ENCODE measurements at regions not wholly inside any gene's neighbourhood (a gene's known extent, or its start where the extent isn't known, plus 50 kb on each side); places are given as distances from the start of the nearest gene placed in this dataset.

DNA sequence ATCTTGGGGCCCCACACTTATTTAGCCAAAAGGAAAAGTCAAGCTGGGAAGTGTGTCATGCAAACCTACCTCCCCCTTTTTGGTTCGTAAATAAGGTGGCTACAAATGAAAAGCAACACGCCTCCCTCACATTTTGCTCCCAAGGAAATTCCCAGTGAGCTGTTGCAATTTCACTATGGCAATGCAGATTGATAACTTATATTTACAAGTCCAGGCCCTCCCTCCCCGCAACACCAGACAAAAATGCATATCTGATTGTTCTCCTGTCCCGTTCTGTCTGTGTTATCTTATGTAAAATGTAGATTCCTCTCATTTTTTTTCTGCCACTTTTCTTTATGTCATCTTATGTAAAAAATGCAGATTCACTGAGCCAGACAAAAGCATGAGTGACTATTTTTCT, 1305.3 kb downstream of the SLITRK5 start:
- Mint-ChIP-seq H3K4me1 (ENCODE audit: unreplicated experiment) (no peaks in the 10 kb centered on the region), H3K9me3 (ENCODE audit: unreplicated experiment) (no peaks in the 10 kb centered on the region), H3K4me3 (ENCODE audit: unreplicated experiment) (no peak overlapping the region), H3K27me3 (ENCODE audit: unreplicated experiment) (no peaks in the 10 kb centered on the region), H3K36me3 (ENCODE audit: low read depth, unreplicated experiment) (no peaks in the 10 kb centered on the region), H3K27ac (ENCODE audit: unreplicated experiment) (no peak overlapping the region)
- TF ChIP-seq, protein P1, sequence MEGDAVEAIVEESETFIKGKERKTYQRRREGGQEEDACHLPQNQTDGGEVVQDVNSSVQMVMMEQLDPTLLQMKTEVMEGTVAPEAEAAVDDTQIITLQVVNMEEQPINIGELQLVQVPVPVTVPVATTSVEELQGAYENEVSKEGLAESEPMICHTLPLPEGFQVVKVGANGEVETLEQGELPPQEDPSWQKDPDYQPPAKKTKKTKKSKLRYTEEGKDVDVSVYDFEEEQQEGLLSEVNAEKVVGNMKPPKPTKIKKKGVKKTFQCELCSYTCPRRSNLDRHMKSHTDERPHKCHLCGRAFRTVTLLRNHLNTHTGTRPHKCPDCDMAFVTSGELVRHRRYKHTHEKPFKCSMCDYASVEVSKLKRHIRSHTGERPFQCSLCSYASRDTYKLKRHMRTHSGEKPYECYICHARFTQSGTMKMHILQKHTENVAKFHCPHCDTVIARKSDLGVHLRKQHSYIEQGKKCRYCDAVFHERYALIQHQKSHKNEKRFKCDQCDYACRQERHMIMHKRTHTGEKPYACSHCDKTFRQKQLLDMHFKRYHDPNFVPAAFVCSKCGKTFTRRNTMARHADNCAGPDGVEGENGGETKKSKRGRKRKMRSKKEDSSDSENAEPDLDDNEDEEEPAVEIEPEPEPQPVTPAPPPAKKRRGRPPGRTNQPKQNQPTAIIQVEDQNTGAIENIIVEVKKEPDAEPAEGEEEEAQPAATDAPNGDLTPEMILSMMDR (IDR thresholded peaks at IDR 0.05; ENCODE audit: unreplicated experiment), result no peak
- no peak for DNase-seq (ENCODE audit: low spot score)

DNA sequence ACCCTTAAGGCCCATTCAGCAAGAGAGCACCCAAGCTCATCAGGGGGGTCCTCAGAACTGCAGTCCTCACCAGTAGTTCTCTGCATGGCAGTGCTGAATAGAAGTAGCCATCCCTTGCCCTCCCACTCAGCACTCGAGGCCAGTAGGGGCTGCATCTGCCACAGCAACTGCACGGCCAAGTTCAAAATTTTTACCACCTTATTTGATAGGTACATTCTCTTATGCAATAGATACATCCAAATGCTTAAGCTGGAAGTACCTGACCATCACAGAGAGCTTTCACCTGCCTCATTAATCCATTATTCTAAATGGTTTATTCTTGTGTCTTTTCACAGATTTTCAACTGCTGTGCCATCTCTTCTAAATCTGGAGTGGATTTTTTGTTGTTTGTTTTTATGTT, 1307.4 kb downstream of the SLITRK5 start:
- Mint-ChIP-seq H3K27me3 (ENCODE audit: unreplicated experiment) (no peaks in the 10 kb centered on the region), H3K27ac (ENCODE audit: unreplicated experiment) (no peak overlapping the region), H3K36me3 (ENCODE audit: low read depth, unreplicated experiment) (no peaks in the 10 kb centered on the region), H3K9me3 (ENCODE audit: unreplicated experiment) (no peaks in the 10 kb centered on the region), H3K4me1 (ENCODE audit: unreplicated experiment) (no peaks in the 10 kb centered on the region), H3K4me3 (ENCODE audit: unreplicated experiment) (no peak overlapping the region)
- TF ChIP-seq, protein P1 (IDR thresholded peaks at IDR 0.05; ENCODE audit: unreplicated experiment), result no peak
- no peak for DNase-seq (ENCODE audit: low spot score)

DNA sequence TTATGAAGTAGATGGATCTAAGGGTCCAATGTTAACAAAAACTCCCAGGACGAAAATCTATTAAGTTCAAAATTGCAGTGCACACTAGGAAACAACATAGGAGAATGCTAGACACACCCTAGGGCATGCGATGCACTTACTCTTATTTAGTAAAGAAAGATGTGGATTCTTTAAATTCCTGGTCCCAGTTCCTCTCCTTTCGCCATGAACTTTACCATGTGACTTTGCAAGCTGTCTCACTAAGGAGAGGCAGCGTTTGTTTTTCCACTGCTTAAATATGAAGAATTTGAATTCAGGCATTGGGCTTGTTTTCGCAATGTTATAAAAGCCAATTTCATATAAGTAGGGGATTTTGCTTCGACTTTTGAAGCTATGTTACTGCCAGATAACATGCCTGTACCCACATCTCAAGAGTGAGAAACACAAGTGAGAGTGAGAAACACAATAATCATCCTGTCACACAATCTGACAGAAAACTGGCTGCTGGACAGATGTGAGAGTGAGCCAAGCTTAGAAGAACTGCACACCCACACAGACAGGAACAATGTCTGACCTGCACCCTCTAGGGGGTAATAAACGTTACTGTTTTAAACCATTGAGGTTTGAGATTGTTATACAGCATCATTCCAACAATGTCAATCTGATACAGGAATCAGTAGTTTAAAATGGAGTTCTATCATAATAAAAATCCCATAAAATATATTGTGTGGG, 1308.4 kb downstream of the SLITRK5 start:
- Mint-ChIP-seq H3K27ac (ENCODE audit: unreplicated experiment) (no peak overlapping the region), H3K4me3 (ENCODE audit: unreplicated experiment) (no peak overlapping the region), H3K27me3 (ENCODE audit: unreplicated experiment) (no peaks in the 10 kb centered on the region), H3K9me3 (ENCODE audit: unreplicated experiment) (no peaks in the 10 kb centered on the region), H3K4me1 (ENCODE audit: unreplicated experiment) (no peaks in the 10 kb centered on the region), H3K36me3 (ENCODE audit: low read depth, unreplicated experiment) (no peaks in the 10 kb centered on the region)
- no peak for DNase-seq (ENCODE audit: low spot score)
- TF ChIP-seq, protein P1 (IDR thresholded peaks at IDR 0.05; ENCODE audit: unreplicated experiment), result no peak

DNA sequence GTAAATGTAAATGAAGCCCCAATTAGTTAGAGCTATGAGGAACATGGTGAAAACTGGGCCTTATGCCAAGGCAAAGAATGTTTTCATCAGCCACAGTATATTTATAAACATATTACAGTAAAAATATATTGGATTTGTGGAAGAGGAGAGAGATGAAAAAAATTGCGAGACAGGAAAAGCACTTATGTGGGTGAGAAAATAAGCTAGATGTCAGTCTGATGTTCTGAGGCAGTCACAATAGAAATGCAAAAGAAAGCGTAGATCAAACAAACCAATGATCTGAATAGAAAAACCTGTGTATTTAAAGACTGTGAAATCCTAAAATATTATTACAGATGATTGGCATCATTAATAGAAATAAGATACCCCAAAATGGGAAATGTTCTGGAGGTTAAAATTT, 1332.5 kb downstream of the SLITRK5 start:
- H3K36me3 Mint-ChIP-seq (ENCODE audit: low read depth, unreplicated experiment), result no peaks in the 10 kb centered on the region
- no peaks in the 10 kb centered on the region for H3K4me1 Mint-ChIP-seq (ENCODE audit: unreplicated experiment)
- no peak for DNase-seq (ENCODE audit: low spot score)
- H3K27me3 Mint-ChIP-seq (ENCODE audit: unreplicated experiment), result no peaks in the 10 kb centered on the region
- TF ChIP-seq, protein P1 (IDR thresholded peaks at IDR 0.05; ENCODE audit: unreplicated experiment), result no peak
- H3K27ac Mint-ChIP-seq (ENCODE audit: unreplicated experiment), result no peak overlapping the region
- H3K9me3 Mint-ChIP-seq (ENCODE audit: unreplicated experiment), result no peaks in the 10 kb centered on the region
- no peak overlapping the region for H3K4me3 Mint-ChIP-seq (ENCODE audit: unreplicated experiment)

DNA sequence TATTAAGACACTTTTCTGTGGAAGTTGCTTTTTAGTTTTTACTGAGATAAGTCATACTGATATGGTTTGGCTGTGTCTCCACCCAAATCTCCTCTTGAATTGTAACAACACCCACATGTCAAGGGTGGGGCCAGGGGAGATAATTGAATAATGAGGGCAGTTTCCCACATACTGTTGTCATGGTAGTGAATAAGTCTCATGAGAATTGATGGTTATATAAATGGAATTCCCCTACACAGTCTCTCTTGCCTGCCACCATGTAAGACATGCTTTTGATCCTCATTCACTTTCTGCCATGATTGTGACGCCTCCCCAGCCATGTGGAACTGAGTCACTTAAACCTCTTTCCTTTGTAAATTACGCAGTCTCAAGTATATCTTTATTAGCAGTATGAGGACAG, 1340.4 kb downstream of the SLITRK5 start:
- no peaks in the 10 kb centered on the region for H3K27me3 Mint-ChIP-seq (ENCODE audit: unreplicated experiment)
- H3K27ac Mint-ChIP-seq (ENCODE audit: unreplicated experiment), result no peak overlapping the region
- TF ChIP-seq, protein P1 (IDR thresholded peaks at IDR 0.05; ENCODE audit: unreplicated experiment), result no peak

More for the DNA sequence above, 1340.4 kb downstream of the SLITRK5 start:
- Mint-ChIP-seq H3K36me3 (ENCODE audit: low read depth, unreplicated experiment) (no peaks in the 10 kb centered on the region), H3K4me3 (ENCODE audit: unreplicated experiment) (no peak overlapping the region), H3K9me3 (ENCODE audit: unreplicated experiment) (no peaks in the 10 kb centered on the region), H3K4me1 (ENCODE audit: unreplicated experiment) (no peaks in the 10 kb centered on the region)
- no peak for DNase-seq (ENCODE audit: low spot score)
